EL (cell line): ENCODE measurements at regions not wholly inside any gene's neighbourhood (a gene's known extent, or its start where the extent isn't known, plus 50 kb on each side); places are given as distances from the start of the nearest gene placed in this dataset.
A peak's percentile ranks its signal among the peaks of the same experiment; 100 is the strongest.

Source experiments
- DNase-seq: peaks from one replicate; pipeline ENCODE4 v3.0.0-alpha.2; 2016

GRCh38 chr14:59081720-59082119 is 106.7 kb upstream of the DAAM1 start:
- DNase-seq, result no peak

- DNase-seq, result peak; percentile 24
These were observed 103.2 kb upstream of the DAAM1 start for GRCh38 chr14:59085207-59085739.

GRCh38 chr14:59086241-59086882 is 102.1 kb upstream of the DAAM1 start:
- DNase-seq, result no peak

DNA sequence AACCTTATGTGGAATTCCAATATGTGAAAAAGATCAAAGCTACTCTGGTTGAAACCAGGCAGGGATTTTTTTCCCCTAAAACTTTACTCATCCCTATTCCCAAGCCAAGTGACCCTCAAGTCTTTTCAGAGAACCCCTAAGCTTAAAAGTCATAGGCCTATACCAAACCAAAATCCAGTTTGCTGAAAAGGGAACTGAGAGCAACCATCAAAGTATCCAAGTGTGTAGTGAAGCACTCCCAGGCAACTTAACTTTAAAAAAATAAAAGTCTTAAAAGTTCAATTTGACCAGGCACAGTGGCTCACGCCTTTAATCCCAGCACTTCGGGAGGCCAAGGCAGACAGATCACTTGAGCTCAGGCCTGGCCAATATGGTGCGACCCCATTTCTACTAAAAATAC is 101.2 kb upstream of the DAAM1 start:
- DNase-seq, result no peak

GRCh38 chr14:59087711-59088110 is 100.8 kb upstream of the DAAM1 start:
- no peak for DNase-seq

DNA sequence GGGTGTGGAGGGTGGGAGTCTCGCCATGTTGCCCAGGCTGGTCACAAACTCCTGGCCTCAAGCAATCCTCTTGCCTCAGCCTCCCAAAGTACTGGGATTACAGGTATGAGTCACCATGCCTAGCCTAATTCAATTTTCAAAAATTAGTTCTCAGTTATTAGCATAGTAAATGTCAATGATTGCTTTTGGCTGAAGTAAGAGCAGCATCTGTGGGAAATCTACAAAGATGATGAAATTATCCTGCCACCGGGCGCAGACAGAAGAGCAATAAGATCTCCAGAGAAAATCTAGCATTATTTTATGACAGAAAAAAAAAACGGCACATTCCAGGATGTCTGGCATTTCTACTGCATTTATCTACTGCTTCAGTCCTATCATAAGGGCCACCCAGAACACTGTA is 97.9 kb upstream of the DAAM1 start:
- no peak for DNase-seq

- no peak for DNase-seq
These were observed 97.1 kb upstream of the DAAM1 start for GRCh38 chr14:59091404-59091803.

DNA sequence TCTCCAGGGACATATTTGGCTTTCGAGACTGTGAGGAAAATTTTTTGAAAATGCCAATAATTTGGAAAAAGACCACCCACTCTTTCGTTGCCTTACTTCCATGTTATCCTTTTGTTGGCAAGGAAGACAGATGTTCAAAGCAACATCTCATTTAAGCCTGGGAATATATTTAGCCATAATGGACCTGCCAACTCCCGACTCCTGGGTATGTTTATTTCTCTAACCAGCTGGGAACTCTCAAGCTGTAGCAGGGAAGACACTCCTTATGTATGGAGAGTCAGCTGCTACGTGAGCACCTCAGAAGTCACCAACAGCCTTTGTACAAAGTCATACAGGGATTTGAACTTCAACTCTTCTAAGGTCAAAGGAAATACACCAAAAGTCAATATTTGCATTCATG is 96.5 kb upstream of the DAAM1 start:
- no peak for DNase-seq

DNA sequence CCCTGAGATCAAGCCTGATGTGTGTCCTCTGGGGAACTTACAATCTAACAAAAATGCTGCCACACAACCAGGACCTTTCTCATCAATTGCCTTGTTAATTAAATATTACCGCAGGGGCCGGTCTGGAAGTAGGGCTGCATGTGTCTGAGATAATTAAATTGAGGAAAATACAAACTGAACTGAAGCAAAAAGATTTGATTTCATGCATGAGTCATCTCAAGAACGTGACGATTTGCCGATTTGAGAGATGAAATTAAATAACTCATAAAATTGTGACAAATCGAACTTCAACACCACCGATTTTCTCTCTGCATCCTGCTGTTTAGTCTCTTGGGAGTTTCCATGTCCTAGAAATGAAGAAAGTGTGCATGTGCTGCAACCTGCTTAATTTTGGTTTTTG is 94.6 kb upstream of the DAAM1 start:
- DNase-seq, result no peak

DNA sequence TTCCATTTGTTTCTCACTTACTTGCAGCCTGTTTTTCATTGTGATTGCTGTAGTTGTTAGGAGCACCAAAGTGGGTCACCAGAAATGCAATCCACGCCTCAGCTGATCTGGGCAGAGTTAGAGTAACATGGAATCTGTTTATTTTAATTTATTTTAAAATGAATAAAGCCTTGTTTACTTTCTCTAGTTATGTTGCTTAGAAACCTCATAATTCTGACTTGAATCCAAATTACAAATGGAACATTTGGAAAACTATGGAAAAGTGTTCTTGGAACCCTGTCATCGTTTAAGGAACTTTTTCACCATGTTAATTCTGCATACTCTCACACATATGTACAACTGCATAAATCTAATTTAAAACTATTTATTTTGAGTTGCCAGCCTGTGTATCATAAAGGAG is 92.2 kb upstream of the DAAM1 start:
- no peak for DNase-seq

DNA sequence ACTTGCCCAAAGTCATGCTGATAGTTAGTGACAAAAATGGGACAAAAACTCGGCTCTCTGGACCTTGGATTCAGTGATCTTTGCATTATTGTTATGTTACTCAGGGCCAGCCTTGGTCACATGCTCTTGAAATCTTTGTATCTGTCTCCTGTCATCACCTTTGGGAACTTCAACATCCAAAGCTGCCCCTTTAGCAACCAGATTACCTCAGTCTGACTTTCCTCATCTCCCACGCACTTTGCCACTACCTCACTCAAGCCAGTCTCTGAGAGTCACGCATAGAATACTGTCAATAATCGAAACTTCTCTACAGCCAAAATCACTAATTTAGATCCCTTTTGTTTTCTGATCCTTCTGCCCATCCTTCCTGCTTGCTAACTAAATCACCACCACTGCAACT is 90.8 kb upstream of the DAAM1 start:
- DNase-seq, result peak; percentile 32

DNA sequence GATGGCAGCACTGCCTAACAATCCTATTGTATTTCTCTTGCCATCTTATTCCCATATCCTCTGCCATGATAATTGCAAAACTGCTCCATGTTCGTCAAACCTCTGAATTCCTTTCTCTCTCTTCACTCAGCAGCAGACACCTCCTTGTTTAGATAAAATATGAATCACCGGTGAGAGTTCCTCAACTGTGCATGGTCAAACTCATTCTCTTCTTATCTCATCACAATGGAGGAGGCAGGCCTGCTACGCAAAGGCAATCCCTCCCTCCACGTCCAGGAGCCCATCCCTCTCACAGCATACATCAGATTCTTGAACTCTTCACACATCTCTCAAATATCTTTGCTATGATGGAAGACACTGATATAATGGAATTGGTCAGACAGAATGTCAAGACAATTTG is 90.1 kb upstream of the DAAM1 start:
- DNase-seq, result peak; percentile 96

GRCh38 chr14:59100205-59100604 is 88.3 kb upstream of the DAAM1 start:
- no peak for DNase-seq

DNA sequence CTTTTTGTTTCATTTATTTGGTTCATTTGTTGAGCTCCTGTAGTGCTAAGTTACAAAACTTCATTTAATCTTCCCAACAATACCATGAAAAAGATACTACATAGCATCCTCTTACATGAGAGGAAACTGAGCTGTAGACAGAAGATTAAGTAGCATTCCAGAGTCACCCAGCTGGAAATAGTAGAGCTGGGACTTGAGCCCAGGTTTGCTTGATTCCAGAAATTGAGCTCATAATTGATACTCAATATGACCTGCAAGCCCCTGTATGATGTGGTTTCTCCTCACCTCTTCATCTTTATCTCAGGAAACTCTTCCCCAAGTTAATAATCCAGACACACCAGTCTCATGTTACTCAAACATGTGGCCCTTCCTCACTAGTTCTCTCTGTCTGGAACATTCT is 87.0 kb upstream of the DAAM1 start:
- no peak for DNase-seq

DNA sequence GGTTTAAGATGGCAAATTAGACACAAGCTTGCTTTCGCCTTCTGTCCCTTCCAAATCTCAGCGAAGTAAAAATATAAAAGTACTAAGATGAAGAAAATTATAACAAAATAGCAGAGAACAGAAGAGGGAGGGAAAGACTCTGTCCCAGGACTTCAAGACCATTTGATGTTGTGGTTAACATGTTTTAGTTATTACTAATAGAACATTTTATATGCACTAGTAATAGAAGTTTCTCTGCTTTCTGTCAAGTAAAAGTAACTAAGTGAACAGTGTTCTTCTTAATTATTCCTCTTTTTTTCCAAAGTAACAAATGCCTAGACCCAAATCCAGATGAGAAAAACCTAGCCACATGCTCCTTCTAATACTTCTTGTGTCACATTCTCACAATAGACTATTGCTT is 85.1 kb upstream of the DAAM1 start:
- DNase-seq, result peak; percentile 49

- DNase-seq, result peak; percentile 8
These were observed 80.6 kb upstream of the DAAM1 start for GRCh38 chr14:59107819-59108218.

- DNase-seq, result peak; percentile 78
These were observed 71.5 kb upstream of the DAAM1 start for GRCh38 chr14:59116984-59117415.

GRCh38 chr14:59117754-59118528 is 70.5 kb upstream of the DAAM1 start:
- no peak for DNase-seq

DNA sequence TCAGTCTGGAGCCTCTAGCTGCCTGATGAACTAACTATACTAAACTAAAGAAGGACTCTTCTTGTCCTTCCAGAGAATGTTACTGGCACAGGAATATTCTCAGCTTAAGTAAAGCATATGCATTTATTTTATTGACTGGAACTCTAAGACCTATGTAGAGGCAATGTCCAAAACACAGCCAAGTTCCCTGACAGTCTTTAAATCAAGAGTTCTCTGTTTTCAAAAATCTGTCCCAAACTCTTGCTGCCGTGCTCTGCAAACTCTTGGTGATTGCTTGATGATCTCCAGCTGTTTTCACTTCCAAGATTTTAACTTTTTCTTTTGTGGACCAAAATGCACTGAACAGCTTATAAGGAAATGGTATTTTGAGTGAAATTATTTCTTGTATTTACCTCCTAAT is 67.5 kb upstream of the DAAM1 start:
- DNase-seq, result no peak

GRCh38 chr14:59123531-59123930 is 64.9 kb upstream of the DAAM1 start:
- DNase-seq, result no peak

GRCh38 chr14:59123975-59124374 is 64.5 kb upstream of the DAAM1 start:
- DNase-seq, result peak; percentile 28

DNA sequence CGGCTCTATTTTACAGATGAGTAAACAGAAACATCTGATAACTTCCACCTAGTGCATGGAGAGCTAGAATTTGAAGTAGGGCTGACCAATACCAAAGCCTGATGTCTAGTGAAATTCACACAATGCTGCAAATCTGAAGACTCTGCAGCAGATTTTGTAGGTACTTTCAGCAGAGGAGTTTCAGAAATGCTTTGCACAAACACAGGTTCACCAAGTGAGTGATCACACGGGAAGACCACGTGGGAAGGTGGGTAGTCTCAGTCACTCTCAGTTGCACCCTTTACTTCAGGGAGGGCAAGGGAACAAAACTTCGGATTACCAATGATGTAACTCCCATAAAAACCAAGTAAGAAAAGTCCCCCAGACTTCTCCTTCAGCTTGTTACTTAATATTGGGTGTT is 63.3 kb upstream of the DAAM1 start:
- DNase-seq, result no peak

DNA sequence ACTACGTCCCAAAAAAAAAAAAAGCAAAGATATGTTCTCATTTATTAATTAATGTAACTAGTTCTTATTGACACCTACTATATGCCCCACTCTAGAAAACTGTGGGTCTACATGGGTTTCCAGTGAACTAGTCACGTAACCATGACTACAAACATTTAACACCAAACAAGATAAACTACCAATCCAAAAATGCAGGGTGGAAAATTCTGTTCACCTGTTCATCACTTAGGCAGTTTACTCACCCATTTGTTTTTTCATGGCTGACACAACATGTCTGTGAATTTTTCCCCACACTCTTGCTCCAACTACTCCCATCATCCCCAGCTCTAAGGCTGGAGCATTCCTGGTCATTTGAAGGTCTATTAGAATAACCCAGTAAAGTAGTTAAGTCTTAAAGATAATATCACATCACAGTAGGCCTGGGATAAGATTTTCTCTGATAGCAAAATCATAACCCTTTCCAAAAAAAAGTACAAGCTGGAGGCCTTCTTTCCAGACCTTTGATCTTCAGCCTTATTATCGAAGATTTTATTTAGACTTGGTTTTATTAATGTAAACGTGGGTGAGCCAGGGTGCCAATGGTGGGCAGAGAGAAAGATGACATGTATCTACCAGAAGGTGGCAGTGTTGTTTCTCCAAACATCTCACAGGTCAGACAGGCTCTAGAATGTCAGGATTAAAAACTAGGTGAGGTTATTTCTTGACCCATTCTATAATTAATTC is 61.6 kb upstream of the DAAM1 start:
- DNase-seq, result peak; percentile 61

- no peak for DNase-seq
These were observed 61.1 kb upstream of the DAAM1 start for GRCh38 chr14:59127437-59127732.
